ENCODE measurements at regions not wholly inside any gene's neighbourhood (a gene's known extent, or its start where the extent isn't known, plus 50 kb on each side); places are given as distances from the start of the nearest gene placed in this dataset.

DNA sequence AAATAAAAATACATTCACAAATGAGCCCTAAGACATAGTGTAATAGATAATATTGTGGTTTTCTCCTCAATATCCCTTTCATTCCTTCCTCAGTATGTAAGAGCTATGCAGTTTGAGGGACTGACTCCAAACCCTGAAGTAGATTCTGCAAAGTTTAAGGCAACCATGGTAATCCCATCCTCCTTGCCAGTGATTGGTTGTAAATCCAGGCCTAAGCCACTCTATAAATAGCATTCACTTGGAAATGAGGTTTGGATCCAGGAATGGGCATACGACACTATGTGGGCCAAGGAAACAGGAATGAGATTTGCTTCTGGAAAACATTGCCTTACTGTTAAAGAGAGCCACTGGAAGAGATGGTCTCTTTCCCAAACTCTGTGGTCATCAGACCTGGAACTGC is 468.7 kb upstream of the SOX5 start:
- in situ Hi-C loops (cut with HindIII; ENCODE audit: low pct_unique_long_range_greater_than_20kb, low sequenced_read_pairs): no loop called here
- Histone ChIP-seq H3K27ac (ENCODE audit: low read length) (no peak overlapping the region), H3K27me3 (ENCODE audit: control insufficient read depth, insufficient read depth, low read length) (no peaks in the 10 kb centered on the region), H3K4me3 (ENCODE audit: low read depth in 2 of 2, low read length in 2 of 2) (no peak overlapping the region), H3K4me1 (ENCODE audit: control insufficient read depth, insufficient read depth, low read length) (no peaks in the 10 kb centered on the region), H3K36me3 (ENCODE audit: control insufficient read depth, insufficient read depth, low read length) (no peaks in the 10 kb centered on the region), H3K9me3 (ENCODE audit: control insufficient read depth, insufficient read depth, low read depth, low read length) (no peaks in the 10 kb centered on the region)
- no TSS peak for BruUV-seq (replicated peaks)
- intact Hi-C loops (cut with micrococcal nuclease; ENCODE audit: unreplicated experiment): no loop called here
- ATAC-seq (no peak), DNase-seq (ENCODE audit: low read depth, low spot score) (no peak)
- ChIA-PET CTCF (no interaction called here), POLR2A (no interaction called here)
- TF ChIP-seq, protein P1, sequence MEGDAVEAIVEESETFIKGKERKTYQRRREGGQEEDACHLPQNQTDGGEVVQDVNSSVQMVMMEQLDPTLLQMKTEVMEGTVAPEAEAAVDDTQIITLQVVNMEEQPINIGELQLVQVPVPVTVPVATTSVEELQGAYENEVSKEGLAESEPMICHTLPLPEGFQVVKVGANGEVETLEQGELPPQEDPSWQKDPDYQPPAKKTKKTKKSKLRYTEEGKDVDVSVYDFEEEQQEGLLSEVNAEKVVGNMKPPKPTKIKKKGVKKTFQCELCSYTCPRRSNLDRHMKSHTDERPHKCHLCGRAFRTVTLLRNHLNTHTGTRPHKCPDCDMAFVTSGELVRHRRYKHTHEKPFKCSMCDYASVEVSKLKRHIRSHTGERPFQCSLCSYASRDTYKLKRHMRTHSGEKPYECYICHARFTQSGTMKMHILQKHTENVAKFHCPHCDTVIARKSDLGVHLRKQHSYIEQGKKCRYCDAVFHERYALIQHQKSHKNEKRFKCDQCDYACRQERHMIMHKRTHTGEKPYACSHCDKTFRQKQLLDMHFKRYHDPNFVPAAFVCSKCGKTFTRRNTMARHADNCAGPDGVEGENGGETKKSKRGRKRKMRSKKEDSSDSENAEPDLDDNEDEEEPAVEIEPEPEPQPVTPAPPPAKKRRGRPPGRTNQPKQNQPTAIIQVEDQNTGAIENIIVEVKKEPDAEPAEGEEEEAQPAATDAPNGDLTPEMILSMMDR (IDR thresholded peaks at IDR 0.05): no peak
- TF ChIP-seq TCF7L2 (IDR thresholded peaks at IDR 0.05; ENCODE audit: low read depth, low read length): no peak
- TF ChIP-seq SIN3A (IDR thresholded peaks at IDR 0.05; ENCODE audit: borderline replicate concordance, insufficient read depth, low read depth, low read length): no peak
- no peak for TF ChIP-seq POLR2AphosphoS5 (IDR thresholded peaks at IDR 0.05; ENCODE audit: low read depth, low read length)
- TF ChIP-seq, protein P2, sequence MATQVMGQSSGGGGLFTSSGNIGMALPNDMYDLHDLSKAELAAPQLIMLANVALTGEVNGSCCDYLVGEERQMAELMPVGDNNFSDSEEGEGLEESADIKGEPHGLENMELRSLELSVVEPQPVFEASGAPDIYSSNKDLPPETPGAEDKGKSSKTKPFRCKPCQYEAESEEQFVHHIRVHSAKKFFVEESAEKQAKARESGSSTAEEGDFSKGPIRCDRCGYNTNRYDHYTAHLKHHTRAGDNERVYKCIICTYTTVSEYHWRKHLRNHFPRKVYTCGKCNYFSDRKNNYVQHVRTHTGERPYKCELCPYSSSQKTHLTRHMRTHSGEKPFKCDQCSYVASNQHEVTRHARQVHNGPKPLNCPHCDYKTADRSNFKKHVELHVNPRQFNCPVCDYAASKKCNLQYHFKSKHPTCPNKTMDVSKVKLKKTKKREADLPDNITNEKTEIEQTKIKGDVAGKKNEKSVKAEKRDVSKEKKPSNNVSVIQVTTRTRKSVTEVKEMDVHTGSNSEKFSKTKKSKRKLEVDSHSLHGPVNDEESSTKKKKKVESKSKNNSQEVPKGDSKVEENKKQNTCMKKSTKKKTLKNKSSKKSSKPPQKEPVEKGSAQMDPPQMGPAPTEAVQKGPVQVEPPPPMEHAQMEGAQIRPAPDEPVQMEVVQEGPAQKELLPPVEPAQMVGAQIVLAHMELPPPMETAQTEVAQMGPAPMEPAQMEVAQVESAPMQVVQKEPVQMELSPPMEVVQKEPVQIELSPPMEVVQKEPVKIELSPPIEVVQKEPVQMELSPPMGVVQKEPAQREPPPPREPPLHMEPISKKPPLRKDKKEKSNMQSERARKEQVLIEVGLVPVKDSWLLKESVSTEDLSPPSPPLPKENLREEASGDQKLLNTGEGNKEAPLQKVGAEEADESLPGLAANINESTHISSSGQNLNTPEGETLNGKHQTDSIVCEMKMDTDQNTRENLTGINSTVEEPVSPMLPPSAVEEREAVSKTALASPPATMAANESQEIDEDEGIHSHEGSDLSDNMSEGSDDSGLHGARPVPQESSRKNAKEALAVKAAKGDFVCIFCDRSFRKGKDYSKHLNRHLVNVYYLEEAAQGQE (IDR thresholded peaks at IDR 0.05; ENCODE audit: insufficient read depth in 1 of 2, low read depth in 2 of 2, low read length in 1 of 2): no peak

DNA sequence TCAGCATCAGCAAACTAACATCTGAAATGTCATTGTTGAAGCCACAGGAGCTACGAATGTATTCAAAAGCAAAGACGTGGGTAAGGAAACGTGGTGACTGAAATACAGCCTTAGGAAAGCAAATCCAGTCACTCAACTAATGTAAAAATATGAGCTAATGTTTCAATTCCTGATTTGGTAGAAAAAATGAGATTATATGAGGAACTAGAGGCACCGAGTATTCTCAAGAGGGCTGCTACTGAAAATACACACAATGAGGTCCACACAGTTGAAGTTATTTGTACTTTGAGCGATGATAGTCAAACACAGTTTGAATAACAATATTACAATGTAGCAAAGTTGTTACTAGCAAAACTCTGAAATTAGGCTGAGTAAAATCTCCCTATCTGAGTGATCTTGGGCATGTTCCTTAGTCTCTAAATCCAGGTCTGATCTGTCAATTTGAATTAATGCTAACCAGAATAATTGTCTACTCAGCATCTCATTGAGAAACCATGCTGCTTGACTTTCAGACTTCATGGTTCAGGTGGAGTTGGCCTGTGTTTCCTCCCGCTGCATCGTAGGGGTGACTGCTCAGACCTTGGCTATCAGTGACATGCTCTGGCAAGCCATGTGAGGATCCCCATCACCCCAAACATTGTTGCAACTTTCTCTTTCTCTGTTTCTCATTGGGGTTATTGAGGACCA is 467.1 kb upstream of the SOX5 start:
- no peaks in the 10 kb centered on the region for H3K9me3 ChIP-seq (ENCODE audit: control insufficient read depth, insufficient read depth, low read depth, low read length)
- TF ChIP-seq SIN3A (IDR thresholded peaks at IDR 0.05; ENCODE audit: borderline replicate concordance, insufficient read depth, low read depth, low read length) (no peak), TCF7L2 (IDR thresholded peaks at IDR 0.05; ENCODE audit: low read depth, low read length) (no peak), POLR2AphosphoS5 (IDR thresholded peaks at IDR 0.05; ENCODE audit: low read depth, low read length) (no peak)
- TF ChIP-seq, protein P1 (IDR thresholded peaks at IDR 0.05): no peak
- TF ChIP-seq, protein P2 (IDR thresholded peaks at IDR 0.05; ENCODE audit: insufficient read depth in 1 of 2, low read depth in 2 of 2, low read length in 1 of 2): no peak
- intact Hi-C loops (cut with micrococcal nuclease; ENCODE audit: unreplicated experiment): no loop called here
- no peaks in the 10 kb centered on the region for H3K36me3 ChIP-seq (ENCODE audit: control insufficient read depth, insufficient read depth, low read length)
- CTCF ChIA-PET: no interaction called here
- DNase-seq (ENCODE audit: low read depth, low spot score): no peak
- H3K4me3 ChIP-seq (ENCODE audit: low read depth in 2 of 2, low read length in 2 of 2): no peak overlapping the region
- H3K4me1 ChIP-seq (ENCODE audit: control insufficient read depth, insufficient read depth, low read length): no peaks in the 10 kb centered on the region
- no peak overlapping the region for H3K27ac ChIP-seq (ENCODE audit: low read length)
- POLR2A ChIA-PET: no interaction called here
- BruUV-seq (replicated peaks): no TSS peak
- no peaks in the 10 kb centered on the region for H3K27me3 ChIP-seq (ENCODE audit: control insufficient read depth, insufficient read depth, low read length)
- ATAC-seq: no peak
- in situ Hi-C loops (cut with HindIII; ENCODE audit: low pct_unique_long_range_greater_than_20kb, low sequenced_read_pairs): no loop called here

Measured in Panc1 (cell line).